ENCODE measurements at regions not wholly inside any gene's neighbourhood (a gene's known extent, or its start where the extent isn't known, plus 50 kb on each side); places are given as distances from the start of the nearest gene placed in this dataset.

- DNase-seq (ENCODE audit: low spot score), result no peak
Measured at GRCh38 chr3:187618722-187619121, 51.5 kb downstream of the SST start.

GRCh38 chr3:187617213-187617612, 53.0 kb downstream of the SST start:
- DNase-seq (ENCODE audit: low spot score), result no peak

GRCh38 chr3:187616307-187616972, 53.8 kb downstream of the SST start:
- DNase-seq (ENCODE audit: low spot score), result peak; percentile 20

GRCh38 chr3:187615630-187616029, 54.6 kb downstream of the SST start:
- DNase-seq (ENCODE audit: low spot score), result no peak

- no peak for DNase-seq (ENCODE audit: low spot score)
Measured at GRCh38 chr3:187612656-187613055, 57.5 kb downstream of the SST start.

GRCh38 chr3:187610981-187611511, 59.1 kb downstream of the SST start:
- no peak for DNase-seq (ENCODE audit: low spot score)

GRCh38 chr3:187594272-187594671, 75.9 kb downstream of the SST start:
- DNase-seq (ENCODE audit: low spot score), result no peak

- no peak for DNase-seq (ENCODE audit: low spot score)
Measured at GRCh38 chr3:187593451-187593850, 76.7 kb downstream of the SST start.

GRCh38 chr3:187590861-187591576, 79.2 kb downstream of the SST start:
- no peak for DNase-seq (ENCODE audit: low spot score)

- DNase-seq (ENCODE audit: low spot score), result no peak
Measured at GRCh38 chr3:187587076-187587475, 83.1 kb downstream of the SST start.

GRCh38 chr3:187586226-187586625, 84.0 kb downstream of the SST start:
- DNase-seq (ENCODE audit: low spot score), result no peak

- no peak for DNase-seq (ENCODE audit: low spot score)
Measured at GRCh38 chr3:187572441-187572840, 97.8 kb downstream of the SST start.

GRCh38 chr3:187571701-187572100, 98.5 kb downstream of the SST start:
- no peak for DNase-seq (ENCODE audit: low spot score)

GRCh38 chr3:187570776-187571175, 99.4 kb downstream of the SST start:
- no peak for DNase-seq (ENCODE audit: low spot score)

- no peak for DNase-seq (ENCODE audit: low spot score)
Measured at GRCh38 chr3:187568171-187568570, 102.0 kb downstream of the SST start.

- DNase-seq (ENCODE audit: low spot score), result no peak
Measured at GRCh38 chr3:187567661-187568121, 102.5 kb downstream of the SST start.

GRCh38 chr3:187567021-187567420, 103.2 kb downstream of the SST start:
- no peak for DNase-seq (ENCODE audit: low spot score)

- DNase-seq (ENCODE audit: low spot score), result no peak
Measured at GRCh38 chr3:187565701-187566100, 104.5 kb downstream of the SST start.

GRCh38 chr3:187558990-187559389, 111.2 kb downstream of the SST start:
- no peak for DNase-seq (ENCODE audit: low spot score)

- no peak for DNase-seq (ENCODE audit: low spot score)
Measured at GRCh38 chr3:187551416-187551815, 118.8 kb downstream of the SST start.

GRCh38 chr3:187550446-187550845, 119.7 kb downstream of the SST start:
- no peak for DNase-seq (ENCODE audit: low spot score)

GRCh38 chr3:187545366-187545765, 124.8 kb downstream of the SST start:
- DNase-seq (ENCODE audit: low spot score), result no peak

- DNase-seq (ENCODE audit: low spot score), result no peak
Measured at GRCh38 chr3:187544326-187544725, 125.9 kb downstream of the SST start.

Data from HuH-7 (cell line).